ENCODE measurements at regions not wholly inside any gene's neighbourhood (a gene's known extent, or its start where the extent isn't known, plus 50 kb on each side); places are given as distances from the start of the nearest gene placed in this dataset.

DNA sequence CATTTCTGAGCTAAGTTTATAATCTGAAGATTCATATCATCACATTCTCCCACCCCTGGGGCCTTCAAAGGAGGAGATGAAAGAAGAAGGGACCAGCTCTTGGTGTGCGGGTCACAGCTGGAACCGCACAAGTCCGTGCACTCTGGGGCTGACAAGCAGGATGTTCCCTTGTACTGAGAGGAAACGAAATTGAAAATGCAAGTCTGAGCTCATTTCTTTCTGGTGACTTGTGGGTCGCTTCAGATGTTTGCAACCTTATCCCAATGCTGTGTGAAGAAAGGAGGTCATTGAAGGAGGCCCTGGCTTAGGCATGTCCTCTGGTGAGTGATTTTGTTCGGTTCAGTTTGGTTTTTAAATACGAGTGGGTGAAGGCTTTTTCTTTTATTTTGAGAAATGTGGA lies 59.6 kb downstream of the C9orf152 start:
- H3K9ac ChIP-seq (ENCODE audit: insufficient read depth, low read depth, low read length) = no peak overlapping the region
- no peak overlapping the region for H3K4me3 ChIP-seq (replicated peaks in 1 of 3; ENCODE audit: insufficient read depth in 1 of 3, low read depth in 2 of 3, low read length in 3 of 3)
- no peak overlapping the region for H2AFZ ChIP-seq (ENCODE audit: low read length)
- 86% methylated on average over 7 of the region's 7 CpGs for WGBS (ENCODE audit: low lambda C conversion rate)
- CTCF ChIA-PET (ENCODE audit: low intra/inter-chr PET ratio, low total read pairs) = no interaction called here
- TF ChIP-seq, protein P1, sequence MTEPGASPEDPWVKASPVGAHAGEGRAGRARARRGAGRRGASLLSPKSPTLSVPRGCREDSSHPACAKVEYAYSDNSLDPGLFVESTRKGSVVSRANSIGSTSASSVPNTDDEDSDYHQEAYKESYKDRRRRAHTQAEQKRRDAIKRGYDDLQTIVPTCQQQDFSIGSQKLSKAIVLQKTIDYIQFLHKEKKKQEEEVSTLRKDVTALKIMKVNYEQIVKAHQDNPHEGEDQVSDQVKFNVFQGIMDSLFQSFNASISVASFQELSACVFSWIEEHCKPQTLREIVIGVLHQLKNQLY (CRISPR knock-in tag; IDR thresholded peaks at IDR 0.05) = no peak
- TF ChIP-seq ZNF329 (CRISPR knock-in tag; IDR thresholded peaks at IDR 0.05; ENCODE audit: low read depth) = no peak
- H3K4me2 ChIP-seq (ENCODE audit: low read depth, low read length) = no peak overlapping the region
- intact Hi-C loops (cut with micrococcal nuclease; ENCODE audit: unreplicated experiment) (no loop called here), in situ Hi-C loops (cut with HindIII; ENCODE audit: extremely low pct_ligation_motif_present, low pct_unique_long_range_greater_than_20kb) (no loop called here)
- POLR2A ChIA-PET = no interaction called here
- H3K36me3 ChIP-seq (replicated peaks in 1 of 2; ENCODE audit: control insufficient read depth in 1 of 2, insufficient read depth in 2 of 2, low read length in 2 of 2) = no peaks in the 10 kb centered on the region; a peak in 3 of 5 replicates
- no peak overlapping the region for H3K27ac ChIP-seq (ENCODE audit: extremely low read length, insufficient read depth, low read length)
- FAIRE-seq (no peak), ATAC-seq (no peak), DNase-seq (ENCODE audit: low spot score) (no peak)
- H3K27me3 ChIP-seq (ENCODE audit: control insufficient read depth in 1 of 2, insufficient read depth in 2 of 2, low read length in 2 of 2) = no peaks in the 10 kb centered on the region
- no TSS peak for BruUV-seq (replicated peaks)
- H3K9me3 ChIP-seq (ENCODE audit: low read length) = no peaks in the 10 kb centered on the region
- peaks cover 5% of the 10 kb centered on the region for H4K20me1 ChIP-seq (ENCODE audit: insufficient read depth, low read length)
- H3K4me1 ChIP-seq (ENCODE audit: insufficient read depth, low read length) = peaks cover 30% of the 10 kb centered on the region
- peaks cover 18% of the 10 kb centered on the region for H3K79me2 ChIP-seq (ENCODE audit: insufficient read depth, low read length)

DNA sequence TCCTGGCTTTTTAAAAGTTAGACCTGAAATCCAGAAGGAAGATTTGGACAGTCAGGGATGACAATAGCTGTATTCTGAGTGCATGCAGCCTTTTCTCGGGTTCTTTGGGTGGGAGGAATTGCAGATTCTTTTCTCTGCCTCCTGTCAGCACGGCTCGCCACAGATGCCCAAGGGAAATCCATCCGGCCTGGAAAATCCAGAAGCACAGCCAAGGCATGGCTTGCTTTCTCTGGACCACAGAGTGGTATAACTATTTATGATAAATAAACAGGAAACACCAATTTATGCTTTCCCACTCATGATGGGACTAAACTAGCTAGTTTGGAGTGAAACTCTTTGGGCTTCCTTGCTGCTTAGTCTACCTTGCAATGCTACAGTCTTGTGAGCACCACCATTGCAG lies 59.1 kb downstream of the C9orf152 start:
- WGBS (ENCODE audit: low lambda C conversion rate) = 98% methylated on average over 4 of the region's 4 CpGs
- Histone ChIP-seq H3K79me2 (ENCODE audit: insufficient read depth, low read length) (peaks cover 17% of the 10 kb centered on the region), H3K4me1 (ENCODE audit: insufficient read depth, low read length) (peaks cover 30% of the 10 kb centered on the region), H4K20me1 (ENCODE audit: insufficient read depth, low read length) (peaks cover 5% of the 10 kb centered on the region), H3K9ac (ENCODE audit: insufficient read depth, low read depth, low read length) (no peak overlapping the region), H3K36me3 (replicated peaks in 1 of 2; ENCODE audit: control insufficient read depth in 1 of 2, insufficient read depth in 2 of 2, low read length in 2 of 2) (no peaks in the 10 kb centered on the region; a peak in 3 of 5 replicates), H3K9me3 (ENCODE audit: low read length) (no peaks in the 10 kb centered on the region), H3K4me2 (ENCODE audit: low read depth, low read length) (no peak overlapping the region), H2AFZ (ENCODE audit: low read length) (no peak overlapping the region), H3K27ac (ENCODE audit: extremely low read length, insufficient read depth, low read length) (no peak overlapping the region), H3K4me3 (replicated peaks in 1 of 3; ENCODE audit: insufficient read depth in 1 of 3, low read depth in 2 of 3, low read length in 3 of 3) (no peak overlapping the region), H3K27me3 (ENCODE audit: control insufficient read depth in 1 of 2, insufficient read depth in 2 of 2, low read length in 2 of 2) (no peaks in the 10 kb centered on the region)
- no peak for ATAC-seq
- in situ Hi-C loops (cut with HindIII; ENCODE audit: extremely low pct_ligation_motif_present, low pct_unique_long_range_greater_than_20kb) = no loop called here
- ChIA-PET CTCF (ENCODE audit: low intra/inter-chr PET ratio, low total read pairs) (no interaction called here), POLR2A (interaction anchor here (0.9 kb wide), 1 partner anchor 24 kb away, joined by 3 read pairs; no protein-coding TSS in a partner anchor)
- DNase-seq (ENCODE audit: low spot score) = no peak
- BruUV-seq (replicated peaks) = no TSS peak
- FAIRE-seq = no peak
- intact Hi-C loops (cut with micrococcal nuclease; ENCODE audit: unreplicated experiment) = no loop called here
- no peak for TF ChIP-seq ZNF354B (CRISPR knock-in tag; IDR thresholded peaks at IDR 0.05)
- no peak for TF ChIP-seq SOX13 (IDR thresholded peaks at IDR 0.05)
- no peak for TF ChIP-seq SOX13 (CRISPR knock-in tag; conservative IDR thresholded peaks at IDR 0.05 in 1 of 2, IDR thresholded peaks at IDR 0.05 in 1 of 2)
- TF ChIP-seq ZNF839 (CRISPR knock-in tag; IDR thresholded peaks at IDR 0.05; ENCODE audit: borderline replicate concordance) = no peak
- TF ChIP-seq ARID2 (CRISPR knock-in tag; IDR thresholded peaks at IDR 0.05; ENCODE audit: borderline replicate concordance) = no peak
- no peak for TF ChIP-seq ATM (IDR thresholded peaks at IDR 0.05; ENCODE audit: borderline replicate concordance)
- no peak for TF ChIP-seq FOXM1 (CRISPR knock-in tag; IDR thresholded peaks at IDR 0.05)
- no peak for TF ChIP-seq TBX3 (IDR thresholded peaks at IDR 0.05; ENCODE audit: borderline replicate concordance)
- TF ChIP-seq, protein P2, sequence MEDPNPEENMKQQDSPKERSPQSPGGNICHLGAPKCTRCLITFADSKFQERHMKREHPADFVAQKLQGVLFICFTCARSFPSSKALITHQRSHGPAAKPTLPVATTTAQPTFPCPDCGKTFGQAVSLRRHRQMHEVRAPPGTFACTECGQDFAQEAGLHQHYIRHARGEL (CRISPR knock-in tag; IDR thresholded peaks at IDR 0.05) = no peak
- TF ChIP-seq, protein P3, sequence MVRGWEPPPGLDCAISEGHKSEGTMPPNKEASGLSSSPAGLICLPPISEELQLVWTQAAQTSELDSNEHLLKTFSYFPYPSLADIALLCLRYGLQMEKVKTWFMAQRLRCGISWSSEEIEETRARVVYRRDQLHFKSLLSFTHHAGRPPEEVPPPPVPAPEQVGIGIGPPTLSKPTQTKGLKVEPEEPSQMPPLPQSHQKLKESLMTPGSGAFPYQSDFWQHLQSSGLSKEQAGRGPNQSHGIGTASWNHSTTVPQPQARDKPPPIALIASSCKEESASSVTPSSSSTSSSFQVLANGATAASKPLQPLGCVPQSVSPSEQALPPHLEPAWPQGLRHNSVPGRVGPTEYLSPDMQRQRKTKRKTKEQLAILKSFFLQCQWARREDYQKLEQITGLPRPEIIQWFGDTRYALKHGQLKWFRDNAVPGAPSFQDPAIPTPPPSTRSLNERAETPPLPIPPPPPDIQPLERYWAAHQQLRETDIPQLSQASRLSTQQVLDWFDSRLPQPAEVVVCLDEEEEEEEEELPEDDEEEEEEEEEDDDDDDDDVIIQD (CRISPR knock-in tag; IDR thresholded peaks at IDR 0.05; ENCODE audit: low read depth) = no peak
- TF ChIP-seq, protein P4, sequence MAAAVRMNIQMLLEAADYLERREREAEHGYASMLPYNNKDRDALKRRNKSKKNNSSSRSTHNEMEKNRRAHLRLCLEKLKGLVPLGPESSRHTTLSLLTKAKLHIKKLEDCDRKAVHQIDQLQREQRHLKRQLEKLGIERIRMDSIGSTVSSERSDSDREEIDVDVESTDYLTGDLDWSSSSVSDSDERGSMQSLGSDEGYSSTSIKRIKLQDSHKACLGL (CRISPR knock-in tag; IDR thresholded peaks at IDR 0.05) = no peak
- no peak for TF ChIP-seq RBAK (CRISPR knock-in tag; IDR thresholded peaks at IDR 0.05)
- TF ChIP-seq TEAD3 (CRISPR knock-in tag; optimal IDR thresholded peaks at IDR 0.05; ENCODE audit: borderline replicate concordance) = no peak
- TF ChIP-seq ZSCAN30 (CRISPR knock-in tag; IDR thresholded peaks at IDR 0.05) = no peak
